Liver (tissue), 8 donors: ENCODE measurements at regions not wholly inside any gene's neighbourhood (a gene's known extent, or its start where the extent isn't known, plus 50 kb on each side); places are given as distances from the start of the nearest gene placed in this dataset.

ENCODE experiments used
- DNase-seq: peaks from one replicate; pipeline ENCODE4 v3.0.0-alpha.2; 2017; ENCODE audit warnings: low spot score
- H3K27ac ChIP-seq, 2 donors: one replicate each; pipeline ENCODE4 v1.7.0; 2013; ENCODE audit warnings: inconsistent platforms in 2 of 2, low read length in 2 of 2, control low read depth in 1 of 2, low read depth in 1 of 2, mild to moderate bottlenecking in 1 of 2
- H3K27me3 ChIP-seq, 4 donors: one replicate each; pipeline versions ENCODE4 v1.6.1 to v1.7.0; 2013; ENCODE audit warnings: low read length in 3 of 4, inconsistent platforms in 1 of 4, mild to moderate bottlenecking in 1 of 4, moderate library complexity in 1 of 4; ENCODE audit not compliant: control insufficient read depth in 4 of 4, insufficient read depth in 4 of 4
- H3K36me3 ChIP-seq, 4 donors: one replicate each; pipeline versions ENCODE4 v1.6.1 to v1.7.0; 2013; ENCODE audit warnings: low read length in 3 of 4, mild to moderate bottlenecking in 3 of 4, low read depth in 1 of 4, moderate library complexity in 1 of 4; ENCODE audit not compliant: control insufficient read depth in 4 of 4, insufficient read depth in 3 of 4
- H3K4me1 ChIP-seq, 4 donors: one replicate each; pipeline versions ENCODE4 v1.6.1 to v1.7.0; 2013; ENCODE audit warnings: low read length in 3 of 4, mild to moderate bottlenecking in 3 of 4, moderate library complexity in 1 of 4; ENCODE audit not compliant: control insufficient read depth in 4 of 4, insufficient read depth in 4 of 4
- H3K4me3 ChIP-seq, 3 donors: one replicate each; pipeline versions ENCODE4 v1.6.1 to v1.7.0; 2013; ENCODE audit warnings: low read length in 3 of 3, control low read depth in 1 of 3, low read depth in 1 of 3, mild to moderate bottlenecking in 1 of 3
- H3K9ac ChIP-seq, 2 donors: one replicate each; pipeline ENCODE4 v1.7.0; 2013; ENCODE audit warnings: low read length in 2 of 2, mild to moderate bottlenecking in 2 of 2, moderate library complexity in 2 of 2, control low read depth in 1 of 2, low read depth in 1 of 2
- H3K9me3 ChIP-seq, 4 donors: one replicate each; pipeline versions ENCODE4 v1.6.1 to v1.7.0; 2013; ENCODE audit warnings: low read length in 3 of 4; ENCODE audit not compliant: control insufficient read depth in 4 of 4
- CTCF ChIP-seq: fragments of 150-350 bp; IDR thresholded peaks from 2 replicates; pipeline ENCODE4 v1.5.1; 2017; ENCODE audit warnings: improper control_type of control experiment, low read depth, low read length; ENCODE audit not compliant: missing input control
- EGR1 ChIP-seq, 2 donors: IDR thresholded peaks; 2 replicates each; pipeline ENCODE4 v1.6.1; 2016 to 2018; ENCODE audit warnings: antibody characterized with exemption in 2 of 2, low read depth in 2 of 2
- FOXA1 ChIP-seq: IDR thresholded peaks from 2 replicates; pipeline ENCODE4 v1.6.1; 2016; ENCODE audit warnings: antibody characterized with exemption
- FOXA2 ChIP-seq: IDR thresholded peaks from 2 replicates; pipeline ENCODE4 v1.6.1; 2016; ENCODE audit warnings: antibody characterized with exemption
- GABPA ChIP-seq, 2 donors: IDR thresholded peaks in 1 of 2; conservative IDR thresholded peaks in 1 of 2; 2 replicates each; pipeline ENCODE4 v1.6.1; 2016; ENCODE audit warnings: antibody characterized with exemption in 2 of 2, mild to moderate bottlenecking in 1 of 2, moderate library complexity in 1 of 2
- HNF4A ChIP-seq, 2 donors: conservative IDR thresholded peaks; 2 replicates each; pipeline ENCODE4 v1.6.1; 2016; ENCODE audit warnings: antibody characterized with exemption in 2 of 2, mild to moderate bottlenecking in 2 of 2
- HNF4G ChIP-seq: IDR thresholded peaks from 2 replicates; pipeline ENCODE4 v1.6.1; 2016; ENCODE audit warnings: antibody characterized with exemption
- JUND ChIP-seq, 2 donors: IDR thresholded peaks; 2 replicates each; pipeline ENCODE4 v1.6.1; 2016; ENCODE audit warnings: antibody characterized with exemption in 2 of 2
- MAX ChIP-seq: IDR thresholded peaks from 2 replicates; pipeline ENCODE4 v1.6.1; 2016; ENCODE audit warnings: antibody characterized with exemption
- NR2F2 ChIP-seq: IDR thresholded peaks from 2 replicates; pipeline ENCODE4 v1.6.1; 2016; ENCODE audit warnings: antibody characterized with exemption
- REST ChIP-seq: IDR thresholded peaks from 2 replicates; pipeline ENCODE4 v1.6.1; 2016; ENCODE audit warnings: antibody characterized with exemption, mild to moderate bottlenecking
- SP1 ChIP-seq: IDR thresholded peaks from 2 replicates; pipeline ENCODE4 v1.6.1; 2018; ENCODE audit warnings: antibody characterized with exemption, mild to moderate bottlenecking
- YY1 ChIP-seq: IDR thresholded peaks from 2 replicates; pipeline ENCODE4 v1.6.1; 2016; ENCODE audit warnings: antibody characterized with exemption, mild to moderate bottlenecking
- ZBTB33 ChIP-seq: IDR thresholded peaks from 2 replicates; pipeline ENCODE4 v1.6.1; 2016; ENCODE audit warnings: antibody characterized with exemption
- WGBS: extraction: QIAGEN DNeasy Blood & Tissue Kit; methylation state at CpG from one replicate; pipeline ENCODE4 v1.1.7; 2013; 5-methylcytosine and 5-hydroxymethylcytosine counted together
- donor health status: healthy.
- donor health status: healthy.
- donor health status: healthy.
- donor health status: healthy.
- donor health status: healthy.

- no peaks in the 10 kb centered on the region for H3K27me3 ChIP-seq
- no peak overlapping the region for H3K9ac ChIP-seq
- H3K27ac ChIP-seq: no peak overlapping the region
- H3K4me1 ChIP-seq: peaks cover 4 to 32% (median 19%) of the 10 kb centered on the region in 4 donors
- H3K36me3 ChIP-seq: no peaks in the 10 kb centered on the region
- TF ChIP-seq GABPA (IDR thresholded peaks at IDR 0.05 in 1 of 2, conservative IDR thresholded peaks at IDR 0.05 in 1 of 2) (no peak), JUND (IDR thresholded peaks at IDR 0.05) (no peak), SP1 (no peak), EGR1 (IDR thresholded peaks at IDR 0.05; ENCODE audit: low read depth in 2 of 2) (no peak), HNF4G (no peak), FOXA1 (no peak), CTCF (no peak), FOXA2 (no peak), YY1 (no peak)
- no peaks in the 10 kb centered on the region for H3K9me3 ChIP-seq
- WGBS: 97% methylated on average over 9 of the region's 9 CpGs
- no peak for DNase-seq
- H3K4me3 ChIP-seq: no peak overlapping the region
Observed at GRCh38 chr4:38204339-38205035, 244.3 kb downstream of the PTTG2 start.

- Histone ChIP-seq H3K27ac (peak overlapping the region in 1 of 2 donors; percentile 81), H3K9me3 (no peaks in the 10 kb centered on the region), H3K4me3 (no peak overlapping the region), H3K4me1 (peaks cover 4 to 35% (median 23%) of the 10 kb centered on the region in 4 donors), H3K27me3 (no peaks in the 10 kb centered on the region), H3K9ac (no peak overlapping the region), H3K36me3 (no peaks in the 10 kb centered on the region)
- TF ChIP-seq GABPA (IDR thresholded peaks at IDR 0.05 in 1 of 2, conservative IDR thresholded peaks at IDR 0.05 in 1 of 2) (no peak), ZBTB33 (no peak), SP1 (no peak), REST (no peak), MAX (no peak), HNF4A (conservative IDR thresholded peaks at IDR 0.05) (peak in 1 of 2 donors; percentile 23), NR2F2 (no peak)
- no peak for DNase-seq
- 90% methylated on average over 3 of the region's 3 CpGs for whole genome bisulfite sequencing
Observed at GRCh38 chr4:38205261-38205660, 245.1 kb downstream of the PTTG2 start.
